SK-N-SH treated with all-trans-retinoic acid at 6 μM for 48 hours (cell line): ENCODE measurements at regions not wholly inside any gene's neighbourhood (a gene's known extent, or its start where the extent isn't known, plus 50 kb on each side); places are given as distances from the start of the nearest gene placed in this dataset.

Source experiments
- ATAC-seq: fragments of 200-7000 bp; cut with Tn5 transposase; 3 replicates; pipeline ENCODE4 v1.9.1; 2020; ENCODE audit warnings: mild to moderate bottlenecking, moderate library complexity
- BACH2 ChIP-seq: fragments of 250-450 bp; sonication (Bioruptor Pico); IDR thresholded peaks from 2 replicates; pipeline ENCODE4 v1.9.0; 2021; ENCODE audit warnings: mild to moderate bottlenecking, borderline replicate concordance
- CREB5 ChIP-seq: fragments of 250-450 bp; sonication (Bioruptor Pico); IDR thresholded peaks from 2 replicates; pipeline ENCODE4 v1.5.1; 2020; ENCODE audit warnings: low read depth, mild to moderate bottlenecking, moderate library complexity
- CSDC2 ChIP-seq: fragments of 250-450 bp; sonication (Bioruptor Pico); IDR thresholded peaks from 2 replicates; pipeline ENCODE4 v1.5.0; 2020; ENCODE audit warnings: mild to moderate bottlenecking, moderate library complexity
- CSRNP3 ChIP-seq: fragments of 250-450 bp; sonication (Bioruptor Pico); IDR thresholded peaks from 2 replicates; pipeline ENCODE4 v1.5.1; 2021; ENCODE audit warnings: mild to moderate bottlenecking, moderate library complexity
- ESRRG ChIP-seq: fragments of 250-450 bp; sonication (Bioruptor Pico); IDR thresholded peaks from 2 replicates; pipeline ENCODE4 v1.6.1; 2021; ENCODE audit warnings: mild to moderate bottlenecking
- GLIS3 ChIP-seq: fragments of 250-450 bp; sonication (Bioruptor Pico); IDR thresholded peaks from 2 replicates; pipeline ENCODE4 v1.5.0; 2020; ENCODE audit warnings: mild to moderate bottlenecking, moderate library complexity
- ISL1 ChIP-seq: fragments of 250-450 bp; sonication (Bioruptor Pico); IDR thresholded peaks from 2 replicates; pipeline ENCODE4 v2.1.2; 2022; ENCODE audit warnings: mild to moderate bottlenecking, moderate library complexity
- OSR1 ChIP-seq: fragments of 250-450 bp; sonication (Bioruptor Pico); IDR thresholded peaks from 2 replicates; pipeline ENCODE4 v1.8.0; 2022; ENCODE audit warnings: moderate library complexity, mild to moderate bottlenecking, inconsistent platforms
- POU6F1 ChIP-seq: fragments of 250-450 bp; sonication (Bioruptor Pico); IDR thresholded peaks from 2 replicates; pipeline ENCODE4 v1.8.0; 2021; ENCODE audit warnings: low read depth, mild to moderate bottlenecking, moderate library complexity, borderline replicate concordance
- PPARA ChIP-seq: fragments of 250-450 bp; sonication (Bioruptor Pico); IDR thresholded peaks from 2 replicates; pipeline ENCODE4 v1.5.0; 2020; ENCODE audit warnings: mild to moderate bottlenecking, borderline replicate concordance
- RARB ChIP-seq: fragments of 250-450 bp; sonication (Bioruptor Pico); IDR thresholded peaks from 2 replicates; pipeline ENCODE4 v1.8.0; 2021; ENCODE audit warnings: mild to moderate bottlenecking, moderate library complexity
- TCF4 ChIP-seq: fragments of 250-450 bp; sonication (Bioruptor Pico); IDR thresholded peaks from 2 replicates; pipeline ENCODE4 v1.8.0; 2021; ENCODE audit warnings: mild to moderate bottlenecking, moderate library complexity, borderline replicate concordance
- TOX ChIP-seq: fragments of 250-450 bp; sonication (Bioruptor Pico); IDR thresholded peaks from 2 replicates; pipeline ENCODE4 v1.8.0; 2021; ENCODE audit warnings: mild to moderate bottlenecking, moderate library complexity, borderline replicate concordance
- TSHZ2 ChIP-seq: fragments of 250-450 bp; sonication (Bioruptor Pico); IDR thresholded peaks from 2 replicates; pipeline ENCODE4 v1.5.0; 2020; ENCODE audit warnings: mild to moderate bottlenecking, moderate library complexity
- ZC3H10 ChIP-seq: fragments of 250-450 bp; sonication (Bioruptor Pico); IDR thresholded peaks from 2 replicates; pipeline ENCODE4 v1.5.1; 2021; ENCODE audit warnings: mild to moderate bottlenecking, moderate library complexity
- ZFP3 ChIP-seq: fragments of 250-450 bp; sonication (Bioruptor Pico); IDR thresholded peaks from 2 replicates; pipeline ENCODE4 v1.5.0; 2020; ENCODE audit warnings: mild to moderate bottlenecking, moderate library complexity
- ZFP30 ChIP-seq: fragments of 450-650 bp; formaldehyde crosslinking; IDR thresholded peaks from 2 replicates; pipeline ENCODE4 v1.5.0; 2022; ENCODE audit warnings: mild to moderate bottlenecking, moderate library complexity
- ZNF8 ChIP-seq: fragments of 450-650 bp; formaldehyde crosslinking; IDR thresholded peaks from 2 replicates; pipeline ENCODE4 v1.5.0; 2020; ENCODE audit warnings: mild to moderate bottlenecking, moderate library complexity

- no peak for ATAC-seq
- TF ChIP-seq TSHZ2 (no peak), ZNF8 (peak; percentile 94)
Measured at GRCh38 chr3:150312018-150312657, 96.0 kb upstream of the TSC22D2 start.

- no peak for ATAC-seq
- no peak for TF ChIP-seq CSRNP3 (CRISPR knock-in tag)
- TF ChIP-seq CREB5 (CRISPR knock-in tag) = no peak
- no peak for TF ChIP-seq BACH2 (CRISPR knock-in tag)
- TF ChIP-seq ESRRG (CRISPR knock-in tag) = no peak
- TF ChIP-seq TCF4 = no peak
- no peak for TF ChIP-seq POU6F1 (CRISPR knock-in tag)
- TF ChIP-seq GLIS3 (CRISPR knock-in tag) = no peak
- TF ChIP-seq ZFP30 (CRISPR knock-in tag) = no peak
- TF ChIP-seq ZC3H10 (CRISPR knock-in tag) = no peak
- TF ChIP-seq ISL1 = no peak
Measured at GRCh38 chr3:150311156-150311555, 96.9 kb upstream of the TSC22D2 start.

GRCh38 chr3:150309557-150309956, 98.5 kb upstream of the TSC22D2 start:
- no peak for ATAC-seq
- TF ChIP-seq TOX (CRISPR knock-in tag) (no peak), OSR1 (no peak), ISL1 (no peak), CSDC2 (CRISPR knock-in tag) (no peak), RARB (CRISPR knock-in tag) (no peak), POU6F1 (CRISPR knock-in tag) (no peak), ZC3H10 (CRISPR knock-in tag) (no peak), ZNF8 (no peak), PPARA (CRISPR knock-in tag) (no peak), ESRRG (CRISPR knock-in tag) (no peak), TSHZ2 (no peak), GLIS3 (CRISPR knock-in tag) (no peak), ZFP30 (CRISPR knock-in tag) (no peak), ZFP3 (CRISPR knock-in tag) (no peak), CSRNP3 (CRISPR knock-in tag) (no peak), CREB5 (CRISPR knock-in tag) (no peak)
